GM12878 (cell line): ENCODE measurements at regions not wholly inside any gene's neighbourhood (a gene's known extent, or its start where the extent isn't known, plus 50 kb on each side); places are given as distances from the start of the nearest gene placed in this dataset.
"Not testable (repeated sequence)": the region's sequence is repeated elsewhere in the genome, so short reads cannot be mapped to it uniquely, and the experiment has no call there.

Experiments
- ATAC-seq: fragments of 200-7000 bp; cut with Tn5 transposase; 3 replicates; pipeline ENCODE4 v1.9.1; 2020; ENCODE audit warnings: mild to moderate bottlenecking, moderate library complexity
- BruUV-seq: library from RNA; stranded (reverse); fragments of 400-500 nt; replicated peaks from 2 replicates; lab custom pipeline; 2021; lab: Mats Ljungman, UMichigan
- CTCF ChIA-PET: fragments of 300-600 bp; sonication (Branson Sonifier 250); formaldehyde crosslinking; extraction: SDS; loops from one replicate; lab custom pipeline; 2021; ENCODE audit warnings: inconsistent platforms; lab: Yijun Ruan, JAX
- POLR2A ChIA-PET: fragments of 350-600 bp; formaldehyde crosslinking; extraction: SDS; loops from one replicate; lab custom pipeline; 2021; ENCODE audit warnings: inconsistent platforms; lab: Charles Lee
- RAD21 ChIA-PET: fragments of 300-600 bp; sonication (Branson Sonifier 250); formaldehyde crosslinking; loops from one replicate; lab custom pipeline; 2023; ENCODE audit warnings: antibody characterized with exemption; ENCODE audit not compliant: unreplicated experiment; lab: Charles Lee
- SMC1A ChIA-PET: fragments of 300-600 bp; sonication (Branson Sonifier 250); formaldehyde crosslinking; loops from one replicate; lab custom pipeline; 2023; ENCODE audit not compliant: unreplicated experiment, uncharacterized antibody; lab: Charles Lee
- DNase-seq: peaks from one replicate; pipeline ENCODE4 v3.0.0-alpha.2; 2011; ENCODE audit warnings: low read depth, low spot score
- FAIRE-seq: peaks from 3 replicates; lab custom pipeline; 2011; peaks lifted over from hg19 to GRCh38; lab: Jason Lieb, UNC
- H2AFZ ChIP-seq: 2 replicates; pipeline ENCODE4 v1.6.0; 2011; ENCODE audit warnings: low read depth, low read length, control low read depth; ENCODE audit not compliant: control insufficient read depth
- H3K27ac ChIP-seq: 2 replicates; pipeline ENCODE4 v1.5.1; 2011; ENCODE audit warnings: control low read depth; ENCODE audit not compliant: control insufficient read depth, insufficient read depth
- H3K27me3 ChIP-seq, 2 experiments: replicated peaks in 1 of 2; 2 replicates each; pipeline versions ENCODE4 v1.6.0 to v1.6.1; 2011; ENCODE audit warnings: low read length in 1 of 2; ENCODE audit not compliant: control insufficient read depth in 2 of 2, insufficient read depth in 2 of 2
- H3K36me3 ChIP-seq, 2 experiments: 2 replicates each; pipeline ENCODE4 v1.5.1; 2011; ENCODE audit warnings: low read length in 1 of 2; ENCODE audit not compliant: control insufficient read depth in 2 of 2, insufficient read depth in 2 of 2
- H3K4me1 ChIP-seq: 2 replicates; pipeline ENCODE4 v1.6.1; 2011; ENCODE audit warnings: mild to moderate bottlenecking, low read length, moderate library complexity, mixed read lengths; ENCODE audit not compliant: control insufficient read depth, insufficient read depth
- H3K4me2 ChIP-seq: 2 replicates; pipeline ENCODE4 v1.6.0; 2011; ENCODE audit warnings: control low read depth; ENCODE audit not compliant: control insufficient read depth, insufficient read depth
- H3K4me3 ChIP-seq: fragments of 200-600 bp; sonication (generic); 2 replicates; pipeline ENCODE4 v1.5.1; 2016
- H3K79me2 ChIP-seq: 2 replicates; pipeline ENCODE4 v1.6.0; 2011; ENCODE audit warnings: low read length; ENCODE audit not compliant: control insufficient read depth, insufficient read depth
- H3K9ac ChIP-seq: 2 replicates; pipeline ENCODE4 v1.8.0; 2011; ENCODE audit warnings: low read length, control low read depth, mixed read lengths; ENCODE audit not compliant: control insufficient read depth, insufficient read depth
- H3K9me3 ChIP-seq: replicated peaks from 3 replicates; pipeline ENCODE4 v1.5.1; 2011; ENCODE audit warnings: mild to moderate bottlenecking, low read length; ENCODE audit not compliant: control insufficient read depth, insufficient read depth
- H4K20me1 ChIP-seq: 2 replicates; pipeline ENCODE4 v1.6.0; 2011; ENCODE audit not compliant: control insufficient read depth, insufficient read depth
- CHD4 ChIP-seq: fragments of 200-600 bp; sonication (generic); IDR thresholded peaks from 2 replicates; pipeline ENCODE4 v1.6.1; 2016; ENCODE audit warnings: mild to moderate bottlenecking
- EZH2 ChIP-seq: IDR thresholded peaks from 2 replicates; pipeline ENCODE4 v1.6.1; 2012; ENCODE audit warnings: low read depth, mild to moderate bottlenecking, control low read depth, inconsistent platforms, low read length, borderline replicate concordance; ENCODE audit not compliant: control insufficient read depth
- HSF1 ChIP-seq: fragments of 150-350 bp; IDR thresholded peaks from 2 replicates; pipeline ENCODE4 v1.6.1; 2014; ENCODE audit warnings: mild to moderate bottlenecking, low read depth, low read length
- MYB ChIP-seq: fragments of 150-350 bp; IDR thresholded peaks from 2 replicates; pipeline ENCODE4 v1.6.1; 2014; ENCODE audit warnings: mild to moderate bottlenecking, low read depth, low read length, borderline replicate concordance
- RB1 ChIP-seq: fragments of 450-650 bp; formaldehyde crosslinking; IDR thresholded peaks from 2 replicates; pipeline ENCODE4 v1.6.1; 2017; ENCODE audit warnings: mild to moderate bottlenecking, borderline replicate concordance
- SRF ChIP-seq, 2 experiments: IDR thresholded peaks; 2 replicates each; pipeline ENCODE4 v1.6.1; 2011; ENCODE audit warnings: low read depth in 2 of 2, low read length in 2 of 2, mild to moderate bottlenecking in 1 of 2, moderate library complexity in 1 of 2
- STAT1 ChIP-seq: fragments of 450-650 bp; conservative IDR thresholded peaks from 2 replicates; pipeline ENCODE4 v1.6.1; 2014; ENCODE audit warnings: antibody characterized with exemption, mild to moderate bottlenecking
- WGBS: methylation state at CpG from one replicate; pipeline ENCODE4 v1.1.6; 2016; ENCODE audit warnings: low lambda C conversion rate; ENCODE audit not compliant: insufficient replicate concordance, insufficient coverage; ENCODE audit errors: missing lambda C conversion rate; 5-methylcytosine and 5-hydroxymethylcytosine counted together
- in situ Hi-C: fragments of 300-500 bp; cut with MboI; formaldehyde crosslinking; loops from 9 replicates; pipeline ENCODE4 v1.14.3; 2018; ENCODE audit warnings: mixed read lengths
- intact Hi-C: fragments of 100-400 bp; cut with micrococcal nuclease; formaldehyde crosslinking; loops from one replicate; pipeline ENCODE4 v1.14.2; 2022; ENCODE audit not compliant: unreplicated experiment

GRCh38 chr18:65175681-65176080 is 575.1 kb upstream of the CDH7 start (continued):
- no peak for TF ChIP-seq STAT1
- no peak for TF ChIP-seq CHD4
- TF ChIP-seq HSF1, result no peak
- no peak for TF ChIP-seq SRF (IDR thresholded peaks at IDR 0.05; ENCODE audit: low read depth in 2 of 2, low read length in 2 of 2)
- TF ChIP-seq EZH2, result no peak
- no peak for TF ChIP-seq RB1
- TF ChIP-seq MYB, result no peak

GRCh38 chr18:65162086-65162485 is 588.7 kb upstream of the CDH7 start:
- H3K9ac ChIP-seq, H4K20me1 ChIP-seq, H3K27me3 ChIP-seq, intact Hi-C loops, H3K9me3 ChIP-seq, in situ Hi-C loops, DNase-seq, SMC1A ChIA-PET, H2AFZ ChIP-seq, H3K27ac ChIP-seq, H3K4me3 ChIP-seq, CTCF ChIA-PET, H3K36me3 ChIP-seq, POLR2A ChIA-PET, H3K79me2 ChIP-seq, FAIRE-seq, H3K4me1 ChIP-seq, BruUV-seq, RAD21 ChIA-PET, H3K4me2 ChIP-seq, ATAC-seq: not testable (repeated sequence)
- 53% methylated on average over 13 of the region's 13 CpGs for WGBS
